ENCODE measurements at regions not wholly inside any gene's neighbourhood (a gene's known extent, or its start where the extent isn't known, plus 50 kb on each side); places are given as distances from the start of the nearest gene placed in this dataset.

GRCh38 chr1:30437059-30437576 is 286.3 kb downstream of the MATN1 start:
- peaks cover 4% of the 10 kb centered on the region for H3K27me3 Mint-ChIP-seq
- no peak overlapping the region for H3K27ac Mint-ChIP-seq
- peaks cover 1% of the 10 kb centered on the region for H3K36me3 Mint-ChIP-seq (ENCODE audit: insufficient read depth)
- DNase-seq (ENCODE audit: low spot score, unreplicated experiment): no peak
- H3K4me3 Mint-ChIP-seq (ENCODE audit: low read depth): no peak overlapping the region
- no peak for TF ChIP-seq CTCF (IDR thresholded peaks at IDR 0.05; ENCODE audit: unreplicated experiment)
- H3K4me1 Mint-ChIP-seq (ENCODE audit: low read depth): no peaks in the 10 kb centered on the region
- H3K9me3 Mint-ChIP-seq (ENCODE audit: low read depth): peaks cover 17% of the 10 kb centered on the region

GRCh38 chr1:30427545-30427944 is 295.8 kb downstream of the MATN1 start:
- Mint-ChIP-seq H3K27ac (no peak overlapping the region), H3K36me3 (ENCODE audit: insufficient read depth) (no peaks in the 10 kb centered on the region), H3K4me3 (ENCODE audit: low read depth) (no peak overlapping the region), H3K27me3 (peaks cover 16% of the 10 kb centered on the region), H3K4me1 (ENCODE audit: low read depth) (no peaks in the 10 kb centered on the region), H3K9me3 (ENCODE audit: low read depth) (peaks cover 15% of the 10 kb centered on the region)
- TF ChIP-seq CTCF (IDR thresholded peaks at IDR 0.05; ENCODE audit: unreplicated experiment): no peak
- DNase-seq (ENCODE audit: low spot score, unreplicated experiment): no peak

GRCh38 chr1:30425046-30425445 is 298.3 kb downstream of the MATN1 start:
- Mint-ChIP-seq H3K4me1 (ENCODE audit: low read depth) (no peaks in the 10 kb centered on the region), H3K27me3 (peaks cover 14% of the 10 kb centered on the region), H3K4me3 (ENCODE audit: low read depth) (no peak overlapping the region), H3K27ac (no peak overlapping the region), H3K9me3 (ENCODE audit: low read depth) (peaks cover 8% of the 10 kb centered on the region), H3K36me3 (ENCODE audit: insufficient read depth) (no peaks in the 10 kb centered on the region)
- TF ChIP-seq CTCF (IDR thresholded peaks at IDR 0.05; ENCODE audit: unreplicated experiment): no peak
- DNase-seq (ENCODE audit: low spot score, unreplicated experiment): no peak

GRCh38 chr1:30423570-30423969 is 299.8 kb downstream of the MATN1 start:
- peaks cover 3% of the 10 kb centered on the region for H3K9me3 Mint-ChIP-seq (ENCODE audit: low read depth)
- no peaks in the 10 kb centered on the region for H3K36me3 Mint-ChIP-seq (ENCODE audit: insufficient read depth)
- TF ChIP-seq CTCF (IDR thresholded peaks at IDR 0.05; ENCODE audit: unreplicated experiment): no peak
- DNase-seq (ENCODE audit: low spot score, unreplicated experiment): no peak
- H3K27ac Mint-ChIP-seq: no peak overlapping the region
- peaks cover 10% of the 10 kb centered on the region for H3K27me3 Mint-ChIP-seq
- H3K4me1 Mint-ChIP-seq (ENCODE audit: low read depth): no peaks in the 10 kb centered on the region
- no peak overlapping the region for H3K4me3 Mint-ChIP-seq (ENCODE audit: low read depth)

- peak; percentile 7 for DNase-seq (ENCODE audit: low spot score, unreplicated experiment)
- Mint-ChIP-seq H3K36me3 (ENCODE audit: insufficient read depth) (no peaks in the 10 kb centered on the region), H3K4me3 (ENCODE audit: low read depth) (no peak overlapping the region), H3K27me3 (peaks cover 8% of the 10 kb centered on the region), H3K9me3 (ENCODE audit: low read depth) (no peaks in the 10 kb centered on the region), H3K4me1 (ENCODE audit: low read depth) (no peaks in the 10 kb centered on the region), H3K27ac (no peak overlapping the region)
- TF ChIP-seq CTCF (IDR thresholded peaks at IDR 0.05; ENCODE audit: unreplicated experiment): no peak
Measured at GRCh38 chr1:30422251-30422650, 301.1 kb downstream of the MATN1 start.

Measured in progenitor cell of endocrine pancreas (in vitro differentiated cells).